Hematopoietic multipotent progenitor cell treated with erythropoietin and hydrocortisone succinate and interleukin-3 and kit ligand, for 6 days (in vitro differentiated cells): ENCODE measurements at regions not wholly inside any gene's neighbourhood (a gene's known extent, or its start where the extent isn't known, plus 50 kb on each side); places are given as distances from the start of the nearest gene placed in this dataset.
"Not testable (repeated sequence)": the region's sequence is repeated elsewhere in the genome, so short reads cannot be mapped to it uniquely, and the experiment has no call there.

Source experiments
- DNase-seq: peaks from one replicate; pipeline ENCODE4 v3.0.0-alpha.2; 2015

DNA sequence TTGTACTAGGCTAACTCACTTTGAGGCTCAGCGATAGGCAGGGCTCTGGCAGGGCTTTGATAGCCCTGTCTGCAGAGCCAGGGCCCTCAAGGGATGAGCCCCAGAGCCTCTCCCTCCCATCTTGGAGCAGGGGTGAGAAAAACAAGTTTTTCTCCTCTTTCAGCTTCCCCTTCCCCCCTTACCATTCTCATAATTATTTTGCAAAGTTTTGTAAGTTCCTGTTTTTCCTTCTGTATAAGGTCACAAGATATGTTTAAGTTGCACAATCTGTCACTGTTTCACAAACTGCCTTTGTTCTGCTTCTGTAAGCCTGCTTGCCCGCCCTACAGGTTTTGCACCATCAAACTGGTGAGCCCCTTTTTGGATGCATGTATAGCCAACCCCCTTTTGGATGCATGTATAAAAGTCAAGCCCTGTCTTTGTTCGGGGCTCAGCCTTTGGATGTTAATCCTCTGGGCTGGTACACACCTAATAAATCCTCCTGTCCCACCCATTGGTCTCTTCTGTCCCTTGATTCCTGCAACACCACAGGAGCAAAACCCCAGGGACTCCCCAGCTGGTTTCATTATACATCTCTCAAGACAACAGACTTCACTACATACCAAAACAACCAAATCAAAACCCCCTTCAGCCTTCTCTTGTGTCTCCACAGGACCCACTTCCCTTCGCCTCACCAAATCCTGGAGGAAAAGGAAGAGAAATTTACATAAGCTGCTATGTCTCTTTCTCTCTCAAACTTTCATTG, 52.5 kb upstream of the RESF1 start:
- peak; percentile 65 for DNase-seq

DNA sequence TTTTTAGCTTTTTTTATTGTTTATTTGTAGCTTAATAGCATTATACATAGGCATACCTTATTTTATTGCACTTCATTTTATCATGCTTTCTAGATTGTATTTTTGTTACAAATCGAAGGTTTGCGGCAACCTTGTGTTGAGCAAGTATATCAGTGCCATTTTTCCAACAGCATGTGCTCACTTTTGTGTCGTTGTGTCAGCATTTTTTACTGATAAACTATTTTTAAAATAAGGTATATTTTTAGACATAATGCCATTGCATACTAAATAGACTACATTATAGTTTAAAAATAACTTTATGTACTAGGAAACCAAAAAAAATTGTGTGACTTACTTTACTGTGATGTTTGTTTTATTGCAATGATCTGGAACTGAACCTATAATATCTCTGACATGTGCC, 56.2 kb upstream of the RESF1 start:
- DNase-seq: no peak

DNA sequence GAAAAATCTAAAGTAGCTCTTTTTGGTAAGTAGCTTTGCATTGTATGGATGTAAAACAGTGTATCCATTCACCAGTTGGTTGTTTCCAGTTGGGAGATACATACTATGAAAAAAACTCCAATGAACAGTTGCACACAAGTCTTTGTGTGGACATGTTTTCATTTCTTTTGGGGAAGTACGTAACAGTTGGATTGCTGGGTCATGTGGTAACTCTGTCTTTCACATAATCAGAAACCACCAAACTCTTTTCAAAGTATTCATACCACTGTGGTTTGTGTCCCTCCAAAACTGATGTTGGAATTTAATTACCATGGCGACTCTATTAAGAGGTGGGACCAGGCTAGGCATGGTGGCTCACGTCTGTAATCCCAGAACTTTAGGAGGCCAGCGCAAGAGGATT, 58.9 kb upstream of the RESF1 start:
- no peak for DNase-seq

DNA sequence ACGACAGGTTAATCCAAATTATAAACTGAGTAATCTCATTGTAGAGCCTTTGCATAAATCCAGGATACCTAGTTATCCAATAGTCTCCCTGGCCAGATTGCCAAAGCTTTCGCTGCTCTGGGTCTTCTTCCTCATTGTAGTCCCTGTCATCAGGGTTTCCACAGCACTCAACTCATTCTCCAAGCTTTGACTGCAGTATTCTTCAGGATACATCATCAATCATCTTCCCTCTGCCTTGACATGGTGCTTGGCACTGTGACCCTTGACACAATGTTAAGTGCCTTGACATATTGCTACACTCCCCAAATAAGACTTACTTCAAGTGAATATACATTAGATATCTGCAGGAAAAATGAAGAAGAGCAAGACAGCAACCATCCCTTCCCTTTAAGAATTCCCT, 60.1 kb upstream of the RESF1 start:
- no peak for DNase-seq

DNA sequence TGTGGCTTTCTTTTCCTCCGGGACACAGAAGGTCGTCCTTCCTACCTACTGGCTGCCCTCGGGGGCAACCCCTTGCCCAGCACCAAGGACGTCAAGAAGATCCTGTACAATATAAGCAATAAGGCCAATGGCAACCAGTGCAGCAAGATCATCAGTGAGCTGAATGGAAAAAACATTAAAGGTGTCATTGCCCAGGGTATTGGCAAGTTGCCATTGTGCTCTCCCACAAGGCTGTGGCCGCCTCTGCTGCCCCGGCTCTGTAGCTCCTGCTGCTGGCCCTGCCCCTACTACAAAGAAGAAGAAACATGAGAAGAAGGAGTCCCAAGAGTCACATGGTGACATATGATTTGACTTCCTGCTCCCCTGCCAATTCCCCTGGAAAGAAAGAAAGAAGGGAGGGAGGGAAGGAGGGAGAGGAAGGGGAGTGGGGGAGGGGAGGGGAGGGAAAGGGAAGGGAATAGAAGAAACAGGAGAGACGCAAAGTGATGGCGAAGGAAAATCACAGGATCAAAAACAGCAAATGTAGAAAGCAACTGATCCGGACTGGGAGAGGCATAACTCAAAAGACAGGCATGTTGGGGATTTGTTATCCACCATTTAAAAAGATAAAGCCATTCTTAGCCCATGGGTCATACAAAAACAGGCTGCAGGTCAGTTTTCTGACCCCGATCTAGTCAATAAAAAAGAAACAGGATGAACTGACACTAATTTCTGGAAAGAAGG, 61.3 kb upstream of the RESF1 start:
- DNase-seq: peak; percentile 69

DNA sequence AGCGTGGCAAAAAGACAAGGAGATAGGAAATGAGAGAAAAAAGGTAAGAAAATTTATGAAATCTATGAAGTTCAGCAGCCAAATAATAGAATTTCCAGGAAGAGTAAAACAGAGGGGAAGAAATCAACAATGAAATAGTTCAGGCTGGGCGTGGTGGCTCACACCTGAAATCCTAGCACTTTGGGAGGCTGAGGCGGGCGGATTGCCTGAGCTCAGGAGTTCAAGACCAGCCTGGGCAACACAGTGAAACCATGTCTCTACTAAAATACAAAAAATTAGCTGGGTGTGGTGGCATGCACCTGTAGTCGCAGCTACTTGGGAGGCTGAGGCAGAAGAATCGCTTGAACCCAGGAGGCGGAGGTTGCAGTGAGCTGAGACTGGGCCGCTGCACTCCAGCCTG, 62.1 kb upstream of the RESF1 start:
- DNase-seq: not testable (repeated sequence)

DNA sequence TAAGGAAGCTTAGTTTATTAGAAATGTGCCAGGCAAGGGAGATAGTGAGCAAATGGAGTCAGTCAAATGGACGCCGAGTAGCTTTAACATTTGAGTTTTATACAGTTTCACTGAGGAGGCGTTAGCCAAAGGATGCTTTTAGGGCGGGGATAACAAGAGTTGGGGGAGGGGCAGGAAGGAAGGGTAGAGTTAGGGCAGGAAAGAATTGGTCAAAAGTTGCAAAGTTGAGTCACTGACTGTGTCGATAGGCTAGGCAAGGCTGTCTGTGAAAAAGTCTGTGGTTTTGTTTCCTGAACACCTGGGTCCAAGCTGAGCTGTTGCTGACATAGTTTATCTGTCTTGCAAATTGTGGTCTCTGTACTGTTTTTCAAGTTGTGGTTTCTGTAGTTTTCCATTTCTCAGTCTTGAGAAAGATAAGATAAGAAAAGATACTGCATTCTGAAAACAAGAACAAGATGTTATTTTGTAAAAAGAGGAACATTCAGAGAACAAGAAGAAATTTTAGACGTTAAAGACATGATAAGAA, 62.6 kb upstream of the RESF1 start:
- peak; percentile 95 for DNase-seq

DNA sequence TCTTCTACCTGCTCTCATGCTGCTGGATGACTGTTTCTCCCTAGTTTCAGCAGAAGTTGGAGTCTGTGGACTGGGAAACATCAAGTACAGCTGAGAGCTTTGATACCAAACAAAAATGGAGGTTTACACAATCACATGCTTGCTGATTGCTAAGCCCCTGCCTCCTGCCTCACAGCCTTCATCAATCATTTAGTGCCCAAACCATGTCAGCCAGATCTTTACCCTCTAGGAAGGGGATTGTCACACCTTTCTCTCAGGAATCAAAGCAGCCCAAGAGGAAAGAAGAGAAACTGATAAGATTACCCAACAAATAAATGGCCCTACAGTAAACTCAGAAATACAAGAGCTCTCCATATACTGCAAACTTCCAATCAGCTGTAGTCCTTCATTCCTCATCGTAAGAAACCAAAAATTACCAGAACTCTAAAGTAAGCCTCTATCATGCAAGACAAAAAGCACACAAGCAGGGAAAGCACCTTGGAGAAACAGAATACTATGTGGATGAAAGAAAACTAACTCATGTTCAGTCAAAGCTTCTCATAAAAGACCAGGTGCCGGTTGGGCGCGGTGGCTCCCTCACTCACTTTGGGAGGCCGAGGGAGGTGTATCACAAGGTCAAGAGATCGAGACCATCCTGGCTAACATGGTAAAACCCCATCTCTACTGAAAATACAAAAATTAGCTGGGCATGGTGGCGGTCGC, 63.6 kb upstream of the RESF1 start:
- no peak for DNase-seq

DNA sequence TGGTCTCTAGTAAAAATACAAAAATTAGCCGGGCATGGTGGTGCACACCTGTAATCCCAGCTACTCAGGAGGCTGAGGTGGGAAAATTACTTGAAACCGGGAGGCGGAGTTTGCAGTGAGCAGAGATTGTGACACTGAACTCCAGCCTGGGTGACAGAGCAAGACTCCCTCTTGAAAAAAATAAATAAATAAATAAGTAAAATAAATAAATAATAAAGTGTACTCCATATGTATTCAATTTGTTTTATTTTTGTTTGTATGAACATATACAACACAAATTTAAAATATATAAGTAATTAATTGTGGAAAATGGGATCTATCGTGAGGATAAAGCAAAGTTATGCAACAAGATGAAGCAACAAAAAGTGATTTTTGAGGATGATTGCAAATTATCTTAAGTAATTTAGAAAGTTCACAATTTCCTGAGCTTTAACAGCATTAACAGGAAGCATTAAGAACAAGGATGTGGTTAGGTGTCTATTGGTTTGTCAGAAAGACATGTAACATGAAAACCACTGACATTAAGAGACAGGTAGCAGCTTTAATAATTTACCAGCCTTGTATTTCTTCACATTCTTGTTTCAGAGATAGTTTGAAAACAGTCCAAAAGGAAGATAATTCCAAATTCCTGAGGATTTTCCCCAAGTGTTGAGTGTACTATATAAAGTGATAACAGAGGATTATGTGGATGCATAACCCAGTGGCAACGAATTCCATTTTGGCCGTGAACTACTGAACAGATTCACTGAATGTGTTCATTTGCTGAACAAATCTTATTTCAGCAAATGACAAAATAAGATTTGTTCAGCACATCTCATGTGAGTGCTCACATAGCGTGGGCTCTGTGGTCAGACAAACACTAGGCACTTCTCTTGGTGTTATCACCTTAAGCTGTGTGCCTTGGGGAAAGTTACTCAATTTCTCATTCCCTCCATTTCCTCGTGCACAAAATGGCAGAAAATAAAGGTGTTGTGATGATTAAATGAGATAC, 68.6 kb upstream of the RESF1 start:
- DNase-seq: peak; percentile 33

DNA sequence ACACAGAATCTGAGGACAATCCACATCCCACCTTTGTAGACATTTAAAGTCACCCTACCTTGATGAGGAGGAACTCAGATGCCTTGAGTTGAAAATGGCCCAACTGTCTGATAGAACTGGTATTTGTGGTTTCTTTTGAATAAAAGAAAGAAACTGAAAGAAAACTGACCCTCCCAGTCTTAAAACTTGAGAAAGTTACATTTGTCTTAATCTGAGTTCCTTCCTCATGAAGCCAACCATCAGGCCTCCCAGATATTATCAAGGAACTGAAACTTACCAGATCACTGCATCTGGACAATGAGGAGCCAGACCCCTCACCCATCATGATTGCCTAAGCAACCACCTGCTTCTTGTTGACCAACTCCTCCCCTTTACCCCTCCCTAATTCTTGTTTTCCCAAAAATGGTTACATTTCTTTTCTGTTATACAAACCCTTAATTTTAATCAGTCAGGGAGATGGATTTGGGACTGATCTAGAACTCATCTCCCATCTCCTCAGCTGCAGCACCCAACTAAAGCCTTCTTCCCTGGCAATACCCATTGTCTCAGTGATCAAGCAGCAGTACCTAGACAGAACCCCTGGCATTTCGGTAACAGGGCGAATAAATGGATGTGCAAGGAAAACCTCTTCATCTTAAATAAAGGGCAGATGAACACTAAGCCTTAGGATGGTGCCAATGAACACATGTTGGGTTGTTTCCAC, 72.0 kb upstream of the RESF1 start:
- DNase-seq: no peak

DNA sequence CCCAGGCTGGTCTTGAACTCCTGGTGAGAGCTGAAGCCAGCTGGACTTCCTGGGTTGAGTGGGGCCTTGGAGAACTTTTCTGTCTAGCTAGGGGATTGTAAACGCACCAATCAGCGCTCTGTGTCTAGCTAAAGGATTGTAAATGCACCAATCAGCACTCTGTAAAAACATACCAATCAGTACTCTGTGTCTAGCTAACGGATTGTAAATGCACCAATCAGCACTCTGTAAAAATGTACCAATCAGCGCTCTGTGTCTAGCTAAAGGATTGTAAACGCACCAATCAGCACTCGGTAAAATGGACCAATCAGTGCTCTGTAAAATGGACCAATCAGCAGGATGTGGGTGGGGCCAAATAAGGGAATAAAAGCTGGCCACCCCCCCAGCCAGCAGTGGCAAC, 76.5 kb upstream of the RESF1 start:
- not testable (repeated sequence) for DNase-seq

DNA sequence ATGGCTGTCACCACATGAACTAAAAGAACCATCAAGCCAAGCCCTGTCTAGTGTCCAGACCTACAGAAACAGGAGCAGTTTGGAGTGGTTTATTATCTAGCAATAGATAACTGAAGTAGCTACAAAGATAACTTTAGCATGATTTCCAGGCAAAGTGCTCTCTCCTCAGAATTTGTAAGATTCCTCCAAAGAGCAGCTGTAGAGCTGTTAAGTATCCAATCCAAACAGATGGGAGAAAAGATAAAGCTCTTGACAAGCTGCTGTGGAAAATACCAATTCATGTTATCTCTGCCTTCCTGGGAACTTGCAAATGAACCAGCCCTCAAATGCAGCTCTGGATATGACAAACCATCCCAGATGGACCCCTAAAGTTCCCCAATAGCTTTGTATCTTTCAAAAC, 78.9 kb upstream of the RESF1 start:
- DNase-seq: peak; percentile 33

DNA sequence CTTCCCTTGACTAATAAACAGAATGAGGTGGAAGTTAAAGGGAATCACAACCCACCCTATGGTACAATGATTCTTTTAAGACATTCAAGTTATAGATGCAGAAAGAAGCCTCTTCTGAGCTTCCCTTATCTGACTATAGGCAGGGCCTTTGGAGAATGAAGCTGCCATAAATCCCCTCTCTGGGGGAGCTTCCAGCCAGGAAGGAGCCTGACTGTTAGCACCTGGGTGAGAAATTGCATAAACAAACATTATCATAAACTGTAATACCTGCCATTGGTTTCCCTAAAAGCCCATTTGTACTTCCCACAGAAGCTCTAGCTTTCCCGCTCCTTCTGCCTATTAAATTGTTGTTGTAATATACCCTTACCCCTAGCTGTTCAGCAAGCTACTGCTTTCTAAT, 81.3 kb upstream of the RESF1 start:
- no peak for DNase-seq

DNA sequence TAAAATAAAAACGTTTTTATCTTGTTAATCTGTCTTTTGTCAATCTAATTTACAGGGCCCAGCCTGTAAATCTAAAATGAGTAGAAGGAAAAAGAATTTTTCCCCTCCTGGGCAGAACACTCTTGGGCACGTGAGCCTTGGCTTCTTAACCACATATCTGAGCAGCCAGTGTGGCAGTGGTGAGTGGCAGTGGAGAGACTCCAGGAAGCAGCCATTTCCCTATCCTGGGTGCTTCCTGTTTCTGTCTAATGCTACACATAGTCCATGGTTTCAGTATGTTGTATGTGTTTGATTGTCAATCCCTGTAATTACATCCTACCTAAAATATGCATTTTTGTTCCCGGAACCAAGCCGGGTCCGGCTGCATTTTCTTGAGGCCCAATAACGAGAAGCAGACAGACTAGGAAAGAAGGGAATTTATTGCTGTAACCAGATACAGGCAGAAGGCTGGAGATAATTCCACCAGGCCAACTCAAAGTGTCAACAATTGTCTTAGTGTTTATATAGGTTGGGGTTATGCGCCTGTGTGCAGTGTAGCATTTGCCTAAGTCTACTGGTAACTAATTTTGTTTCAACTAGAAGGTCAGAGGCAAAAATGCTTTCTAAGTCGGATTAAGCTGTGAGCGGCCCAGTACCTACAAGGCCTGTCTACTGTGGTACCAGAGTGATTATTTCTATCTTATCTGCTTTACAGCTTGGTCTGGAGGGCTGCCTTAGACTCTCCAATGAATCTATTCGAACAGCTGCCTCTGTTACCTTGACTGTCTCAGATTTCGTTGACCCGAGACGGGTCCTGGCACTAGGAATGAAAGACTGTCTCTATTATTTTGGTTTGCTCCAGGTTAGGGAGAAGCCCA, 82.4 kb upstream of the RESF1 start:
- DNase-seq: peak; percentile 65

DNA sequence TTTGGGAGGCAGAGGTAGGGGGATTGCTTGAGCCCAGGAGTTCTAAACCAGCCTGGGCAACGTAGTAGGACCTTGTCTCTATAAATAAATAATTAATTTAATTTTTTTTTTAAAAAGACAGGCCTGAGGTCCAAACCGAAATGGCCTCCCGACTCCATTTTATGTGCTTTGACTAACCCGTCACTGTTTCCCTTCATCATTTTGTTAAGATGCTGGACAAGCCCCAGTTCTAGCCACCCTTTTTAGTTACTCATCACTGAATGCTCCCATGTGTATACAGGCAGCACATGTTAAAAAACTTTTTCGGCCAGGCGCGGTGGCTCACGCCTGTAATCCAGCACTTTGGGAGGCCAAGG, 83.6 kb upstream of the RESF1 start:
- no peak for DNase-seq

DNA sequence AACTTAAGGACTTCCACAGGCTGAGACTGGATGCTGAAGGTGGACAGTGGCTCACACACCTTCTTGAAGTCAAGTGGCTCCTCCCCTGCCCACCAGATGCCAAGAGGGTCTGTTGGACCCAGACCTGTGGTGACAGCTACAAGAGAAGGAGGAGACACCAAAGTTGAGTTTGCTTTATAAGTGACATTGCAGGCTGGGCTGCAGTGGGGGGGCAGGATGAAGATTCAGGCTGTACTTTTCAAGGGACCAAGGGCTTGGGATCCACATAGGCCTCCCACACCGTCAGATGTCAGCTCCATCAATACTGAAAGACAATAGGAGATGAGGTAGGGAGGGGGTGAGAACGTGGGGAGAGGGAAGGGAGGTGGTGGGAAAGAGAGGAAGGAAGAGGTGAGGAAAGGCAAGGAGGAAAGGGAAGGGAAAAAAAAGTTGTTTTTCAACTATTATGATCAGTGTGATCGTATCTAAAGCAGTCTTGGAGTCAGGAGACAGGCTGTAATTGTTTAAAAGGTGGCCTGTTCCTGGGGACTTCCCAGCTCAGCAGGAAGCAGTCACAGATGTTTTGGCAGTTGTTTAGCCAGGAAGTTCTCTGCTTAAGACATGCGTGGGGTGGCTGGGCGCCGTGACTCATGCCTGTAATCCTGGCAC, 84.1 kb upstream of the RESF1 start:
- no peak for DNase-seq

DNA sequence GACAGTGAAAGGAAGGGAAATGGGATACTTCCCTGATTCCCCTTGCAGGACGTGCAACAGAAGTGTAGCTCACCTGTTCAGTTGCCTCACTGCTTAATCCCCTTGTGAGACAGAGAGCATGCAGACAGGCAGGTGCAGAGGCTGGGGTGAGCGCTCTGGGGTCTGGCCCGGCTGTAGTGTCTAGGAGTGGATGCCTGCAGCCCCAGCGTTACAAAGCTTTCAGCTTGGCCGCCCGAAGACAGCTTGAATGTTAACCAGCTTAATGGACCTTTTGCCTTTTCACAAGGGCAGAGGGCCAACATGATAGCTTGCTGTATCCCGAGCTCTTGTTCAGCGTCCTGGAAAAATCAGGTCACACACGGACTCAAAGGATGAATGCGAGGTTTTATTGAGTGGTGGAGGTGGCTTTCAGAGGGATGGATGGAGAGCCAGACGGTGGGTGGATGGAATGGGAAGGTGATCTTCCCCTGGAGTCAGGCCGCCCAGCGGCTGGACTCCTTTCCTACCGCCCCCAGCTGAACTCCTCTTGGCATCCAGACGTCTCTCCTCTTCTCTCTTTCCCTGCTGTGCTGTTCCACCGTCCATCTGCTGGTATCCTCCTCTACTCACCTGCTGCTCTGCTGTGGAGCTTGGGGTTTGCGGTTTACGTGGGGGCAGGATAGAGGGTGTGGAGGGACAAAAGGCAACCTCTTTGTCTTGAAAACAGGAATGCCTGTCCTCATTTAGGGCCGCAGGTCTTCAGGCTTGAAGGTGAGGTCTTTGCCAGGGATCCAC, 86.2 kb upstream of the RESF1 start:
- DNase-seq: no peak

DNA sequence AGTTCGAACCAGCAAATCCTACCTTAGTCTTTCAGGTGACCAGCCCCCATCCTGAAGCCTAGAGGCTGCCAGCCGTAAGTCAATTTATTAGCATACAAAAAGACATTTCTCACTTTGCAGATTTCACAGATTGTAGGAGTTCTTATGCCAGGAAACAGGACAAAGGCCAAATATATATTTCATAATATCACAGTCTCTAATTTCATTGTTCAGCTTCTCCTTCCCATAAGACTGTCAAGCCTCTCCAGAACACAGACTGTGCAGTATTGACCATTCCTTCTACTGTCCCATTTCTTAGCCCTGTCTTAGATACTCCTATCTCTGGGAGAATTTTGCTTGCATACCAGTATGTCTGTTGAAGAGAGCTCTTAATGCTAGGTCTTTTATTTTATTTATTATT, 89.2 kb upstream of the RESF1 start:
- no peak for DNase-seq

DNA sequence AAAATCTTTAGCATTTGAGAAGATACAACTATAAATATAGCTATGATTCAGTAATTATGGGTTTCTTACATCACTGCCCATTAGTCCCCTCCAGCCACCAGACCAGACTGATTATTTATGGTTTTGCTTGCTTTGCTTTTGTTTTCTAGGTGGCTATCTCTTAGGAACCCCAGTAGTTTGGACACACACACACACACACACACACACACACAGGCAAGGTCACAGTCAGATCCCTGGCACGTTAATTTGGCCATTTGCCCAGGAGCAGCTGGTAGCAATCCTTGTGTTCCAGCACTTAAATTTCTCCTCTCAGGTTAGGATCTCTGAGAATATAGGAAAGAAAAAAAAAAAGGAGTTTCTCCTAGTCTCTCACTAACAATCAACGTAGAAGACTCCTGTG, 90.2 kb upstream of the RESF1 start:
- DNase-seq: no peak

DNA sequence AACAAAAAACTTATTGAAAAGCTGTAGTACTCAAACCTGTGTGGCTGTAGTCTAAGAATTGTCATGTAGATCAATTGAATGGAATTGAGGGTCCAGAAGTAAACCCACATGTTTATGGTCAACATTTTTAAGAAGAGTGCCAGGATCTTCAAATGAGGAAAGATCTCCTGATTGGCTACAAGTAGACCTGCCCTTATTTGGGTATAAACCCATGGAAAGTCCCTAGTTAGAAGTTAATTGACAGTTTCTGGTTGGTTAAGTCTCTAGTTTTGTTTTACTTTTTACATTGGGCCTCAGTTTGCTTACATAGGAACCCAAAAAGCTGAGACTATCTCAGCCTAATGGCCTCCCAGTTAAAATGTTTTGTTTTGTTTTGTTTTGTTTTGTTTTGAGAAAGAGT, 91.9 kb upstream of the RESF1 start:
- no peak for DNase-seq
